ENCODE measurements at regions not wholly inside any gene's neighbourhood (a gene's known extent, or its start where the extent isn't known, plus 50 kb on each side); places are given as distances from the start of the nearest gene placed in this dataset.

- no peak for TF ChIP-seq CTCF (IDR thresholded peaks at IDR 0.05)
- DNase-seq = no peak
- Histone ChIP-seq H3K4me3 (no peak overlapping the region), H3K36me3 (no peaks in the 10 kb centered on the region), H3K4me1 (no peaks in the 10 kb centered on the region), H3K9me3 (no peaks in the 10 kb centered on the region), H3K27ac (no peak overlapping the region), H3K27me3 (no peaks in the 10 kb centered on the region), H3K9ac (ENCODE audit: low read depth in 2 of 2, low read length in 2 of 2) (no peak overlapping the region)
- intact Hi-C loops (cut with DNase I) = no loop called here
These were observed 989.2 kb downstream of the TLE4 start for GRCh38 chr9:80560976-80561375.

GRCh38 chr9:80557256-80557655, 985.5 kb downstream of the TLE4 start:
- H3K4me3 ChIP-seq = no peak overlapping the region
- no peak for DNase-seq
- no peak for TF ChIP-seq CTCF (IDR thresholded peaks at IDR 0.05)
- no peaks in the 10 kb centered on the region for H3K27me3 ChIP-seq
- no peaks in the 10 kb centered on the region for H3K4me1 ChIP-seq
- no peaks in the 10 kb centered on the region for H3K9me3 ChIP-seq
- no peak overlapping the region for H3K9ac ChIP-seq (ENCODE audit: low read depth in 2 of 2, low read length in 2 of 2)
- H3K27ac ChIP-seq = no peak overlapping the region
- H3K36me3 ChIP-seq = no peaks in the 10 kb centered on the region
- intact Hi-C loops (cut with DNase I) = no loop called here

GRCh38 chr9:80556631-80557030, 984.9 kb downstream of the TLE4 start:
- H3K4me3 ChIP-seq = no peak overlapping the region
- H3K9me3 ChIP-seq = no peaks in the 10 kb centered on the region
- intact Hi-C loops (cut with DNase I) = no loop called here
- no peaks in the 10 kb centered on the region for H3K36me3 ChIP-seq
- DNase-seq = no peak
- no peaks in the 10 kb centered on the region for H3K4me1 ChIP-seq
- no peak for TF ChIP-seq CTCF (IDR thresholded peaks at IDR 0.05)
- no peak overlapping the region for H3K9ac ChIP-seq (ENCODE audit: low read depth in 2 of 2, low read length in 2 of 2)
- H3K27me3 ChIP-seq = no peaks in the 10 kb centered on the region
- H3K27ac ChIP-seq = no peak overlapping the region

GRCh38 chr9:80555782-80556325, 984.1 kb downstream of the TLE4 start:
- no peak overlapping the region for H3K9ac ChIP-seq (ENCODE audit: low read depth in 2 of 2, low read length in 2 of 2)
- intact Hi-C loops (cut with DNase I) = no loop called here

GRCh38 chr9:80554856-80555255, 983.1 kb downstream of the TLE4 start:
- no peak overlapping the region for H3K27ac ChIP-seq
- no peaks in the 10 kb centered on the region for H3K9me3 ChIP-seq
- no peak for DNase-seq
- no peak overlapping the region for H3K4me3 ChIP-seq
- TF ChIP-seq CTCF (IDR thresholded peaks at IDR 0.05) = no peak
- H3K9ac ChIP-seq (ENCODE audit: low read depth in 2 of 2, low read length in 2 of 2) = no peak overlapping the region
- no peaks in the 10 kb centered on the region for H3K36me3 ChIP-seq
- intact Hi-C loops (cut with DNase I) = no loop called here
- no peaks in the 10 kb centered on the region for H3K27me3 ChIP-seq
- H3K4me1 ChIP-seq = no peaks in the 10 kb centered on the region

More at GRCh38 chr9:80555782-80556325, 984.1 kb downstream of the TLE4 start:
- Histone ChIP-seq H3K36me3 (no peaks in the 10 kb centered on the region), H3K4me3 (no peak overlapping the region), H3K9me3 (no peaks in the 10 kb centered on the region), H3K27ac (no peak overlapping the region), H3K27me3 (no peaks in the 10 kb centered on the region), H3K4me1 (no peaks in the 10 kb centered on the region)
- DNase-seq = no peak
- TF ChIP-seq CTCF (IDR thresholded peaks at IDR 0.05) = no peak
